Stimulated activated CD4-positive, alpha-beta T cell treated with anti-CD3 and anti-CD28 coated beads, Interleukin-12 subunit alpha, Interleukin-12 subunit beta, amount 100 ng/mL, for 4 hours (primary cell): ENCODE measurements at regions not wholly inside any gene's neighbourhood (a gene's known extent, or its start where the extent isn't known, plus 50 kb on each side); places are given as distances from the start of the nearest gene placed in this dataset.

Experiments used
- DNase-seq: peaks from one replicate; pipeline ENCODE4 v3.0.0-alpha.2; 2020

DNA sequence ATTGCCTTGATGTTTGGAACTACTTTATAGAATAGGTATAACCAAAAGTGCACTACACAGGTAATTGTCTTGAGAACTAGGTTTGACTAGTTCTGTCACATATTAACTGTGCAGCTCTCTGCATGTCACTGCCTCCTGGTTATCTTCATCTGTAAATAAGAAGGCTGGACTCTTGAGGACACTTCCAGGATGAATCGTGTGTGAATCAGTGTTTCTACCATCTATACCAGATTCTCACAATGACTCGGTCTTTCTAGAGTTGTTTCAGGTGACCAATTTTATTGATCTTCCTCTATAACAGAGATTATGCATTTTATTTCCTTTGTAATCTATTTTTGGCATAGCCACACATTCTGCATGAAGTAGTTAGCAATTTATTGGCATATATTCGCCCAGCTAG, 1181.0 kb upstream of the TENM4 start:
- no peak for DNase-seq

- no peak for DNase-seq
Measured at GRCh38 chr11:80620867-80621266, 1180.0 kb upstream of the TENM4 start.

DNA sequence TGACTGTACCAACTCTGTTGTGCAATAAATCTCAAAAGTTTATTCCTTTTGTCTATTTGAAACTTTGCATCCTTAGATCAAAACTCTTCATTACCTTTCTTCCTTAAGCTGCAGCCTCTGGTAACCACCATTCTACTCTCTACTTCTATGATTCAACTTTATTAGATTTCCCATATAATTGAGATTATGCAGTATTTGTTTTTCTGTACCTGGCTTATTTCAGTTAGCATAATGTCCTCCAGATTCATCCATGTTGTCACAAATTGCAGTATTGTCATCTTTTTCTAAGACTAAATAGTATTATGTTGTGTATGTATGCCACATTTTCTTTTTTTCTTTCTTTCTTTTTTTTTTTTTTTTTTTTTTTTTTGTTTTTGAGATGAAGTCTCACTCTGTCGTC, 1176.3 kb upstream of the TENM4 start:
- no peak for DNase-seq

GRCh38 chr11:80616070-80616800, 1175.4 kb upstream of the TENM4 start:
- DNase-seq, result no peak

GRCh38 chr11:80613655-80614054, 1172.8 kb upstream of the TENM4 start:
- no peak for DNase-seq

GRCh38 chr11:80610516-80610915, 1169.7 kb upstream of the TENM4 start:
- DNase-seq, result no peak

- DNase-seq, result no peak
Measured at GRCh38 chr11:80603472-80603871, 1162.6 kb upstream of the TENM4 start.

DNA sequence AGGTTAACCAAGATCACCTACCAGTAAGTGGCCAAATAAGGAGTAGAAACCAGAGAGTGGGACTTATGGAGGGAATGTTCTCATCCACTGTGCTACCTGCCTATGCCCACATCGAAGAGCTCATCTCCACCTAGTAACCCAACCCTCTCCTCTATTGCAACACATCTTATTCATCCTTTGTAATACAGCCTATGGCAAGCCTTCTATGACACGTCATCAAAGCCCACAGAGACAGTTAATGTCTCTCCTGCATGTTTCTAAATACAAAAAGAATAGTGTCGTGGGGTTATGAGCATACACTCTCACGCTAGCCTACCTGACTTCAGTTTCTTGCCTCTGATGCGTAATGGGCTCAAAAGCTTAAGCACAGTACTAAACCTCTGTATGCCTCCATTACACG, 1158.1 kb upstream of the TENM4 start:
- no peak for DNase-seq

DNA sequence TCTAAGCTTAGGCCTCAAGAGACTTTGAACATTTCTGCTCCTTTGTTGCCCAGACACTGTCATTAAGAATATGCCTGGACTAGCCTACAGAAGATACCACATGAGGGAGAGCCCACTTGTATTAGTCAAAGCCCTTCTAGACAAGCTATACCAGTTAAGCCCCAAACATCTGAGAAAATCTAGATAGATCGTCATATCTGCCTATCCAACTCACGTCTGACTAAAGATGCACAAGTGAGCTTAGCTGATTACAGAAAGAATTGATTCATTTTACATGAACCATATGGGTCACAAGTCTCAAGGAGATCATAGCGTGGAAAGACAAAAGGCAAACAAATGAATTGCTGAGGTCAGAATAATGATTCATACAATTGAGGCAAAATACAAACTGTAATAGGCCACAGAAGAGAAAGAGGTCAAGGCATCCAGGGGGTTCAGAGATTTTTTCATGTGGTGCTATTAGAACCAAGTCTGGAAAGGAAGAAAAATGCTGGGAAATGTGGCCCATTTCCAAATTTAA, 1155.5 kb upstream of the TENM4 start:
- DNase-seq, result no peak

DNA sequence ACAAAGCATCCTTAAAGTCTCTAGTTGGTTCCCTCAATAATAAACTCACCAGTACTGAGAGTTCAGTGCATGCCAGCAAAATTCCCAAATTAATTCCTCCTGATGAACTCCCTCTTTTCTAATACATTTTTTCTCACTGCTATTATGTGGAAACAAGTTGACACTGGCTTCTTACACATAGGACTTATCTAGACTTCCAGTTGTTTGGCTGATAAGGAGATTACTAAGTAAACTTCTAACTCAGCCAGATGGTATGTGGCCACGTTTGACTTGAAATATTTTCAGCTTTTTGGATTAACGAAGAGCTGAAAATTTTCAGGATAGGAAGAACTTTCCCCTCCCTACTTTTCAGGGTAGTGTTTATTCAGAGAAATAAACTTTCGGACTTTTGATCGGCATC, 1154.2 kb upstream of the TENM4 start:
- DNase-seq, result no peak

DNA sequence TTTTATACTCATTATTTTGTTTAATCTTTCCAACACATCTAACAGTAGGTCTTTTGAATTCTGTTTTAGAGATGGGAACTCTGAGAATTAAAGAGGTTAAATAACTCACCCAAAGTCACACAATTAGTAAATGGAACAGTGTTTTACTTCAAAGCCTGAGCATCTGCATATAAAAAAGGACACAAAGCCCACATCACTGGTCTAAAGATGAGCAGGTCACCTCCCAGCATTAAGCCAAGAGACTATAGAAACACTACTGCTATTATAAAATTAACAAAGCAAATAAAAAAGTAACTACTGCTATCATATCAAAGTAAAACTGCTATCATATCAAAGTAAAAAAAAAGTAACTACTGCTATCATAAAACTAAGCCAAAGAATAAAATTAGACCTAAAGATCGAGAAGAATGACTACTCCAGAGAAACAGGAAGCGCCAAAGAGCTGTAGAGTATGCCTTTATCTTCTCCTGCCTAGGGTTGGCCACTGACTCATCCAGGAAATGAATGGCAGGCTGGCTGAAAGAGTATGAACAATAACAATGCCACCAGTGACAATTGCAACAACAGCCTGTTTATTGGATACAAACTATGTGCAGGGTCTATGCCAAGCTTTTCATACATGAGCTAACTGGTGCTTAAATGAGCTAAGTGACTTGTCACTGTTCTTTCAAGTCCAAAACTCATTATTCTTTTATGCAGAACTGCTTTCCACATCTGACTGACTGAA, 1153.0 kb upstream of the TENM4 start:
- no peak for DNase-seq

- DNase-seq, result no peak
Measured at GRCh38 chr11:80592546-80592945, 1151.7 kb upstream of the TENM4 start.

GRCh38 chr11:80587906-80588305, 1147.1 kb upstream of the TENM4 start:
- no peak for DNase-seq

- DNase-seq, result no peak
Measured at GRCh38 chr11:80586464-80586863, 1145.6 kb upstream of the TENM4 start.

DNA sequence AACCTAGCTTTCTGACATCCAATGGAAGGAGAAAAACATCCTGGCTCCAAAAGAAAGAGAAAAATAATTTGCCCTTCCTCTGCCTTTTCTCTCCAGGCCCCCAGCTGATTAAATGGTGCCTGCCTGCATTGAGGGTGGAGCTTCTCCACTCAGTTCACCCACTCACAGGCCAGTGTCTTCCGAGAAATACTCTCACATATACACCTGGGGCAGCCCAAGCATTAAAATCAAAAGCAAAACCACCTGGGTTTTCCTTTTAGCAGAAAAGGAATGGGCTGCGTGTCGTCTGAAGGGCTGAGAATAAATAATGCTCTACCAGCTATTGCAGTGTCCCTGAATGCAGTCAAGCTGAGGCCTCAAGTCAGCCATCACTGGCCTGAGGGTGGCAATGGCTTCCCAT, 1143.8 kb upstream of the TENM4 start:
- no peak for DNase-seq

DNA sequence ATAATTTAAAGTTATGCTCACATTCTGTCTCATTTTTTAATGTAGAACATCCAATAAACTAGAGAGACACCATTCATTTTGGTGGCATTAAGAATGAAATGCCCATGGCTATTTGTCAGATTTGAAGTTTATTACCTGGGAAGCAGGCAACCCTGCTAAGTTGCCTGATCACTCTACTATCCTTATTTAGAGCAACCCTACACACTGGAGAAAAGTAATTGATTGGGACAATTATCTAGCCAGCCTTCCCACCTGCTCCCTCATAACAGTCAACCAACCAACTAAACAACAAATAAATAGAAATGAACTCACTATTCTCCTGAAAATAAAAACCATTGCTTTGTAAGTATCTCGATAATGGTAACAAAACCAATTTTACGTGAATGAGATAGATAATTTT, 1129.0 kb upstream of the TENM4 start:
- DNase-seq, result no peak

- DNase-seq, result no peak
Measured at GRCh38 chr11:80565231-80565630, 1124.4 kb upstream of the TENM4 start.

GRCh38 chr11:80562523-80563125, 1121.8 kb upstream of the TENM4 start:
- DNase-seq, result no peak

- no peak for DNase-seq
Measured at GRCh38 chr11:80559942-80560341, 1119.1 kb upstream of the TENM4 start.

DNA sequence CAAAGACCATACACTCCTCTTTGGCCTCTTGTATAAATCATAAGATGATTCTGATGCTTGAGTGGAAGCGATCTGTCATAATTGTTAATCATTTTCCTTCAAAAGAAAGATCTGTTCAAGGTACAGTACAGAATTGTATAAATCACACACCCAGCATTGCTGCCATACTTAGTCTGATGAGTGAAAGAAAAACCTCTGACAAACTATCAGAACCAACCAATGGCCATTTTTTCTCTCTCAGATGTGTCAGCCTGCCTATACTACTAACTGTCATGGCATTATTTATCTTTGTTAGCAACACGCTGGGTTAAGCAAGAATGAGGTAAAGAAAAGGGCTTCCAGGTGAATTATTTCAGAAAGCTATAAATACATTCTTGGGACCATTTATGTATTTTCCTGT, 1112.7 kb upstream of the TENM4 start:
- no peak for DNase-seq

GRCh38 chr11:80542704-80543103, 1101.9 kb upstream of the TENM4 start:
- DNase-seq, result no peak

DNA sequence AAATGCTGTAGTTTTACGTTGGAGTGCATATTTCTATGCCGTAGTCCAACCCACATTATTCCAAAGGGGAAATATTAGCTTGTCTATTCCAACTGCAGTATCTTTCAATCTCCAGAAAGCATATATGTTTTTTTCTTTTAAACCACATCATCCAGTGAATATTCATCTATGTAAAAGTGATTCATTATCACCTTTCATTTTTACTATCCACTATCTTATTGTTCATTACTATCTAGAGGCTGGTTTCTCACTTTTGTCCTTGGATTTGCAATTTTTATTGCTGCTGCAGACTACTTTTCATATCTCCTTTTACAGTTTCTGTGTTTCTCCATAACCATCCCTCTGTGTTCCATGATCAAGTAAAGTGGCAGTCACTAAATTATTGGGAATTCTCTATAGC, 1097.2 kb upstream of the TENM4 start:
- no peak for DNase-seq

- no peak for DNase-seq
Measured at GRCh38 chr11:80533463-80533862, 1092.6 kb upstream of the TENM4 start.

DNA sequence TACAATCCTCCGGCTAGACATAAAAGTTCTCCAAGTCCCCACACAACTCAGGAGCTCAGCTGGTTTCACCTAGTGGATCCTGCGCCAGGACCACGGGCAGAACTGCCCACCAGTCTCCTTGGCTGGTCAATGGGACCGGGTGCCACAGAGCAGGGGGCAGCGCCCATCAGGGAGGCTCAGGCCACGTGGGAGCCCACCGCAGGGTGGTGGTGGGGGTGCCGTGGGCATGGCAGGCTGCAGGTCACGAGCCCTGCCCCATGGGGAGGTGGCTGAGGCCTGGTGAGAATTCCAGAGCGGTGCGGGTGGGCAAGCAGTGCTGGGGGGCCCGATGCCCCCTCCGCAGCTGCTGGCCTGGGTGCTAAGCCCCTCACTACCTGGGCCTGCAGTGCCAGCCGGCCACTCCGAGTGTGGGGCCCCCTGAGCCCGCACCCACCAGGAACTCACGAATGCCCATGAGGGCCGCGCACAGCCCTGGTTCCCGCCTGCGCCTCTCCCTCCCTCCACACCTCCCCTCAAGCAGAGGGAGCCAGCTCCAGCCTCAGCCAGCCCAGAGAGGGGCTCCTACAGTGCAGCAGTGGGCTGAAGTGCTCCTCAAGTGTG, 1091.9 kb upstream of the TENM4 start:
- no peak for DNase-seq
